Ovary (tissue), 7 donors: ENCODE measurements at regions not wholly inside any gene's neighbourhood (a gene's known extent, or its start where the extent isn't known, plus 50 kb on each side); places are given as distances from the start of the nearest gene placed in this dataset.

Source experiments
- DNase-seq, 5 donors: peaks; one replicate each; pipeline ENCODE4 v3.0.0-alpha.2; 2019 to 2020
- H3K27ac ChIP-seq, 2 donors: fragments of 200-600 bp; one replicate each; pipeline versions ENCODE4 v1.5.1 to v1.8.0; 2019 to 2022
- H3K27me3 ChIP-seq: fragments of 200-600 bp; one replicate; pipeline ENCODE4 v1.8.0; 2022
- H3K36me3 ChIP-seq: fragments of 200-600 bp; sonication (generic); one replicate; pipeline ENCODE4 v1.5.1; 2019
- H3K4me1 ChIP-seq: one replicate; pipeline ENCODE4 v1.8.1; 2013; ENCODE audit warnings: mild to moderate bottlenecking, moderate library complexity; ENCODE audit not compliant: insufficient read depth
- H3K4me3 ChIP-seq: fragments of 200-600 bp; sonication (generic); one replicate; pipeline ENCODE4 v1.5.1; 2017
- H3K9me3 ChIP-seq, 2 donors: fragments of 200-600 bp in 1 of 2; sonication (generic) in 1 of 2; one replicate each; pipeline versions ENCODE4 v1.5.1 to v1.8.1; 2013 to 2019; ENCODE audit warnings: mild to moderate bottlenecking in 1 of 2, moderate library complexity in 1 of 2
- EP300 ChIP-seq: sonication (generic); formaldehyde crosslinking; IDR thresholded peaks from one replicate; pipeline ENCODE4 v1.6.1; 2017; ENCODE audit warnings: antibody characterized with exemption
- POLR2A ChIP-seq: fragments of 450-650 bp; IDR thresholded peaks from one replicate; pipeline ENCODE4 v1.6.1; 2017; ENCODE audit warnings: antibody characterized with exemption, mild to moderate bottlenecking, moderate library complexity
- WGBS, 3 donors: extraction: QIAGEN DNeasy Blood & Tissue Kit in 1 of 3; methylation state at CpG; one replicate each; pipeline versions ENCODE4 v1.1.5 to v1.1.7; 2013 to 2017; 5-methylcytosine and 5-hydroxymethylcytosine counted together
- intact Hi-C, 4 donors: fragments of 100-400 bp; cut with DNase I; formaldehyde crosslinking; loops; one replicate each; pipeline versions ENCODE4 v1.11.0 to v1.15.1; 2022 to 2023
- TF ChIP-seq, protein P1 (sequence below), 3 donors: fragments of 450-650 bp in 2 of 3; fragments of 200-600 bp in 1 of 3; IDR thresholded peaks; one replicate each; pipeline versions ENCODE4 v1.5.1 to v1.8.0; 2016 to 2022; ENCODE audit warnings: antibody characterized with exemption in 3 of 3, mild to moderate bottlenecking in 1 of 3
- donor health status: DM: no; HTN: no; CAD: no; lungs with moderate emphysema.
- donor health status: DM: no; HTN: no; CAD: no.
- donor health status: Bipolar disorder and iron deficiency.
- donor health status: DM: no; HTN: no; CAD: no.
- donor health status: DM: yes; HTN: yes; CAD: no.

DNA sequence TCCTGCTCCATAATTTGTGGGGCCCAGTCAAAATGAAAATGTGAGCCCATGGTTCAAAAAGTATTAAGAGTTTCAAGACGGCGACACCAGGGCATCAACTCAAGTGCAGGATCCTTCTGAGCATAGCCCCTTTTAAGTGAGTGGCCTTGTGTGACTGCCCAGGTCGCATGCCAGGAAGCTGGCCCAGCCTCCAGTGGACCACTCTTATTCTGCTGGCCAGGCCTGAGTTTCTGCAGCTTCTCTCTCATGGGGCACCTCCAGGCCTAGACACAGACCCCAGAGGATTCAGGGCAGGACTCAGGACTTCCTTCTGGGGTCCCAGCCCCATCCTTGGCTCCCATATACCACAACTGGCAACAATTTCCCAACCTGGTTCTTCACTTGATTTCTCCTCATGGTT, 83.5 kb upstream of the HAAO start:
- H3K4me3 ChIP-seq = no peak overlapping the region
- H3K27ac ChIP-seq = peak overlapping the region in 1 of 2 donors; percentile 42
- no peaks in the 10 kb centered on the region for H3K27me3 ChIP-seq
- no peaks in the 10 kb centered on the region for H3K9me3 ChIP-seq
- no peak for TF ChIP-seq EP300
- TF ChIP-seq, protein P1, sequence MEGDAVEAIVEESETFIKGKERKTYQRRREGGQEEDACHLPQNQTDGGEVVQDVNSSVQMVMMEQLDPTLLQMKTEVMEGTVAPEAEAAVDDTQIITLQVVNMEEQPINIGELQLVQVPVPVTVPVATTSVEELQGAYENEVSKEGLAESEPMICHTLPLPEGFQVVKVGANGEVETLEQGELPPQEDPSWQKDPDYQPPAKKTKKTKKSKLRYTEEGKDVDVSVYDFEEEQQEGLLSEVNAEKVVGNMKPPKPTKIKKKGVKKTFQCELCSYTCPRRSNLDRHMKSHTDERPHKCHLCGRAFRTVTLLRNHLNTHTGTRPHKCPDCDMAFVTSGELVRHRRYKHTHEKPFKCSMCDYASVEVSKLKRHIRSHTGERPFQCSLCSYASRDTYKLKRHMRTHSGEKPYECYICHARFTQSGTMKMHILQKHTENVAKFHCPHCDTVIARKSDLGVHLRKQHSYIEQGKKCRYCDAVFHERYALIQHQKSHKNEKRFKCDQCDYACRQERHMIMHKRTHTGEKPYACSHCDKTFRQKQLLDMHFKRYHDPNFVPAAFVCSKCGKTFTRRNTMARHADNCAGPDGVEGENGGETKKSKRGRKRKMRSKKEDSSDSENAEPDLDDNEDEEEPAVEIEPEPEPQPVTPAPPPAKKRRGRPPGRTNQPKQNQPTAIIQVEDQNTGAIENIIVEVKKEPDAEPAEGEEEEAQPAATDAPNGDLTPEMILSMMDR (IDR thresholded peaks at IDR 0.05) = no peak
- TF ChIP-seq POLR2A = no peak
- H3K36me3 ChIP-seq = no peaks in the 10 kb centered on the region
- H3K4me1 ChIP-seq = peaks cover 28% of the 10 kb centered on the region
- 69 to 92% (median 71%) methylated on average over 3 of the region's 3 CpGs for WGBS, 3 donors
- intact Hi-C loops = loop anchor here in 2 of 4 donors (10.0 kb wide), 1 partner anchor 49 kb away; no protein-coding TSS in a partner anchor
- DNase-seq = no peak

DNA sequence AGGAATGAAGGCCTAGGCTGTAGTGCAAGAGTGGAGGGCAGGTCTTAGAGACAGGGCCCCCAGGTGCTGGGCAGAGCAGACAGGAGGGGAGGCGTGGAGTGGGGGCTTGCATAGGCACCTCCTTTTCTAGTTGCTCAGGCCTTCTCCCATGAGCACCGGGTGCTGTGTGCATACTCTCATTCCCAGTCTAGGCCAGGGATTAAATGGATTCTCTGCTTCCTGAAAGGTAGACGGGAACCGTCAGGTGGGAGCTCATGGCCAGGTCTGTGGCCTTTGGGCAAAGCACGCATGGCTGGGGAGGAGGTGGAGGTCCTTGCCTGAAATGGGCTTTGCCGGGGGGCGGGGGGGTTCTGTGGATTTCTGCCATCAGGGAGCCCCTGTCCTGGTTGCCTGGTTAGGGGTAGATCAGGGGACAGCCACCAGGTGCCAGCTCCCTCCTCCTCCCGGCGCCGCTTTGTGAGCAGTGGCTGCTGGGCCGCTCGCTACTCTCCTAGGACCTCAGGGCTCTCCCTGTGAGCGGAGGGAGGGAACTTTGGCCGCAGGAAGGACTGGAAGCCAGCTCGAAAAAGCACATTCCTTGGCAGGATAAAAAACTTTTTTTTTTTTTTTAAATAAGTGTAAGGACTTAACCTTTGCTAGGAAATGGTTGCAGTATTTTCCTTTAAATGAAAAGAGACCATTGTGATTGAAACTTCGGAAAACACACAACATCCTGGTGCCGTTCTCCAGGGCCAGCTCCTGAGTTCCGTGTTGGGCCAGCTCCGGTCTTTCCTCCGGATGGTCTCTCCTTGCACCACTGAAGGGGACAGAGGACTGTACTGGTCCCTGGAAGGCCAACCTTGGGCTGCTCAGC, 82.8 kb upstream of the HAAO start:
- Histone ChIP-seq H3K9me3 (no peaks in the 10 kb centered on the region), H3K27ac (peak overlapping the region; percentile 64 to 65), H3K4me3 (no peak overlapping the region), H3K36me3 (no peaks in the 10 kb centered on the region), H3K27me3 (no peaks in the 10 kb centered on the region), H3K4me1 (peaks cover 22% of the 10 kb centered on the region)
- peak; percentile 54 to 78 (median 69) for DNase-seq
- WGBS, 3 donors = 22 to 32% (median 29%) methylated on average over 19 to 20 of the region's 20 CpGs
- TF ChIP-seq POLR2A = no peak
- TF ChIP-seq, protein P1 (IDR thresholded peaks at IDR 0.05) = no peak
- no peak for TF ChIP-seq EP300
- intact Hi-C loops = loop anchor here in 2 of 4 donors (10.0 kb wide), 1 partner anchor 50 kb away; no protein-coding TSS in a partner anchor

DNA sequence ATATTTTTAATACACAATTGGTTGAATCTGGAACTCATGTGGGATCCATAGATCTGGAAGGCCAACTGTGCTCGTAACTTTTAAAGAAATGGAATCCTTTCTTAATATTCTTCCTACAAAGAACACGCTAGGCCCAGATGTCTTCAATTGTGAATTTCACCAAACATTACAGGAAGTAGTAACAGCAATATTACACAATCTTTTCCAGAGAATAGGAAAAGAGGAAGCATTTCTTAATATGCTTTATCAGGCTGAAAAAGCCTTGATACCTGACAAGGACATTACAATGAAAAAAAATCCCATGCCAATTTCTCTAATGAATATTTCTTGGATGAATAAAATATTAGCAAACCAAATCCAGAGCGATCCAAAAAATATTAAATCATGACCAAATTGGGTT, 80.3 kb upstream of the HAAO start:
- WGBS, 3 donors = 27 to 38% (median 31%) methylated on average over 3 of the region's 3 CpGs
- H3K27ac ChIP-seq = peak overlapping the region in 1 of 2 donors; percentile 48
- H3K27me3 ChIP-seq = no peaks in the 10 kb centered on the region
- peaks cover 12% of the 10 kb centered on the region for H3K4me1 ChIP-seq
- H3K4me3 ChIP-seq = no peak overlapping the region
- no peak for DNase-seq
- intact Hi-C loops = loop anchor here in 2 of 4 donors (10.0 kb wide), 1 partner anchor 52 kb away; no protein-coding TSS in a partner anchor
- H3K36me3 ChIP-seq = no peaks in the 10 kb centered on the region
- TF ChIP-seq, protein P1 (IDR thresholded peaks at IDR 0.05) = no peak
- TF ChIP-seq POLR2A (no peak), EP300 (no peak)
- no peaks in the 10 kb centered on the region for H3K9me3 ChIP-seq

DNA sequence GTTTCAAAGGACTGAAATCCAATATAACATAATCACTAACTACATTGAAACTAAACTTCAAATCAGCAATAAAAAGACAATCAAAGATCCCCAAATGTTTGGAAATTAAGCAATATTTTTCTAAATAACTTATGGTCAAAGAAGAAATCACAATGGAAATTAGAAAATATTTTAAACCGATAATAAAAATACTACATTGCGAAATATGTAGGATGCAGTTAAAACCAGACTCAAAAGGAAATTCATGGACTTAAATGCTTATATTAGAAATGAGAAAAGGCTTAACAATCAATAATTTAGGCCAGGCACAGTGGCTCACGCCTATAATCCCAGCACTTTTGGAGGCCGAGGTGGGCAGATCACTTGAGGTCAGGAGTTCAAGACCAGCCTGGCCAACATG, 79.0 kb upstream of the HAAO start:
- TF ChIP-seq POLR2A = no peak
- TF ChIP-seq, protein P1 (IDR thresholded peaks at IDR 0.05) = no peak
- TF ChIP-seq EP300 = no peak
- no peak overlapping the region for H3K4me3 ChIP-seq
- H3K4me1 ChIP-seq = peaks cover 10% of the 10 kb centered on the region
- no peak overlapping the region for H3K27ac ChIP-seq
- intact Hi-C loops = loop anchor here in 2 of 4 donors (10.0 kb wide), 1 partner anchor 53 kb away; no protein-coding TSS in a partner anchor
- no peaks in the 10 kb centered on the region for H3K36me3 ChIP-seq
- WGBS, 3 donors = 89 to 94% (median 90%) methylated on average over 4 of the region's 4 CpGs
- no peaks in the 10 kb centered on the region for H3K9me3 ChIP-seq
- H3K27me3 ChIP-seq = no peaks in the 10 kb centered on the region
- DNase-seq = no peak
